OCI-M1 (cell line): ENCODE measurements at regions not wholly inside any gene's neighbourhood (a gene's known extent, or its start where the extent isn't known, plus 50 kb on each side); places are given as distances from the start of the nearest gene placed in this dataset.

Source experiments
- DNase-seq: peaks from one replicate; lab custom pipeline; 2025; lab: John Stamatoyannopoulos, UW

GRCh38 chr2:217688494-217688893, 314.3 kb downstream of the TNS1 start:
- DNase-seq = no peak

- no peak for DNase-seq
These were observed 315.0 kb downstream of the TNS1 start for GRCh38 chr2:217687771-217688170.

DNA sequence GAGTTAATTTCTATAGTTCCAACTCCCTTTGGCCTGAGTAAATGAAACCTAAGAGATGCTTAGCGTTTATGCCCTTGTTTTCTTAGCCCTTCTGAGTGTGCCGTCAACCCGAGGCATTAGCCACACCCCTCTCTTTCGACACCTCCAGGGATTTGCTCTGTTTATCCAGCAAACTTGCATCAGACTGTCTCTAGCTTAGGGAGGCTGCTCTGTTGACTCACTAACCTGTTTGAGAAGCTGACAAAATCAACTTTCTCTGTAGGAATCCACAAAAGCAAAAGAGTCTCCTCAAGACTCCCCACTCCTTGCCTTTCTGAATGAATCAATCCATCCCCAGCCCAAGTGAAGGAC, 317.6 kb downstream of the TNS1 start:
- peak; percentile 50 for DNase-seq

- peak; percentile 1 for DNase-seq
These were observed 318.2 kb downstream of the TNS1 start for GRCh38 chr2:217684431-217685254.

DNA sequence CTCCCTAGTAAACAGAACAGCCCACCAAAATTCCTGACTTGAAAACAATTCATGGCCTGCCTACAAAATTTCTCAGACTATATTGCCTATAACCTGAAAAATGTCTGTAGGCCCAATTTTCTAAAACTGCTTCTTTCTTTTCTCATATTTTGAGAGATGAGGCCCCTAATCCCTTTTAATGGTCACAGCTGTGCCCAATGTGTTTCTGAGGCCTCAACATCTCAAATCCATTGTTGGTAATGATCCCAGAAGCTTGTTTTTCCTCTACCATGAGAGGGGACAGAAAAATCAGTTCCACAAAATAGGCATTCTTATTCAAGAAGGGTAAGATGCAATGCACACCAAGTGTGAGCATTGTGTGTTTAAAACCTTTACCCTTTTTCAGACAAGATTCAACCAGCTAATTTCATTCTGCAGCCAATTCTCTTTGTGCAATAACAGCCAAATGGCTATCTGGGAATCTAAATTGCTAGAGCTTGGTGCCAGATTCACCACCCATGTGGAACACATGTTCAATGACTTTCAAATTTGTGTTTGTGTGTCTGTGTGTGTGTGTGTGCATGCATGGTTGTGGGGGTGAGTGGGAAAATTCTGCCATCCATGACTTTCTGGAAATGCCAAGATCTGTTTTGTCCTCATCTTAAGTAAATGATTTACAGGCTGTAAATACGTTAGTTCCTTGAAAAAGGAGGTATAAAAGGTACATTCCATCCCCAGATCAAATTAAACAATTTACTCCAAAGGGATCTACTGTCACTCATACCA, 319.5 kb downstream of the TNS1 start:
- DNase-seq = no peak

- DNase-seq = no peak
These were observed 321.0 kb downstream of the TNS1 start for GRCh38 chr2:217681791-217682190.

DNA sequence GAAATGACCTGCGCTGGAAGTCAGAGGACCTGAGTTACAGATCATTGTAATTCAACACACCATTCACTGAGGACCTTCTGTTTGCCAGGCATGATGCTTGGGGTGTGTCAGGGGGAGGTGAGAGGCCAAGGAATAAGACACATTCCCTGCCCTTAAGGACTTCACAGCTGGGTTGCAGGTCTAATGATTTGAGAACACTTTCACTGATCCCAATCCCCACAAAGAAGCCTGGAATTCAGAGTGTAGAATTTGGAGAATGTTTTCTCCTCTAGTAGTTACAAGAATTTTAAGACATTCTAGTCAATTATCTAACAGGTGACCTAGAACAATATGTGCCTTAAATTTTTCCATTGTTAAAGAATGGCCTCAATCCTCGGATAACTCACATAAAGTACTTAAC, 322.4 kb downstream of the TNS1 start:
- no peak for DNase-seq

DNA sequence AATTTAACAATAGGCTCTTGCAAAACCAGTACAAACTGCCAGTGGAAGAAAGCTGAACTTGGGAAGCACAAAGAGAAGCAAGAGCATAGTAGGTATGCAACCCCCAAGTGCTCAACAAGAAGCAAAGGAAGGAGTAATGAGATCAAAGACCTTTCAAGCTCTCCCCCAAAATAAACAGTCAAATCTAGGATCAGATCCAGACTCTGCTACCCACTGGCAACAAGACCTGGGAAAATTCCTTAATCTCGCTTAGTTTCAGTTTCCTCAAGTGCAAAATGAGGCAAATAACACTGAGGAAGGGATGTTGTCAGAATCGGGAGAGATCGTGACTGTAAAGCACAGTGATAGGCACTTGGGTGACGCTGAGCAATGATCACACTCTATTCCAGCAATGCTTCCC, 329.2 kb downstream of the TNS1 start:
- no peak for DNase-seq

DNA sequence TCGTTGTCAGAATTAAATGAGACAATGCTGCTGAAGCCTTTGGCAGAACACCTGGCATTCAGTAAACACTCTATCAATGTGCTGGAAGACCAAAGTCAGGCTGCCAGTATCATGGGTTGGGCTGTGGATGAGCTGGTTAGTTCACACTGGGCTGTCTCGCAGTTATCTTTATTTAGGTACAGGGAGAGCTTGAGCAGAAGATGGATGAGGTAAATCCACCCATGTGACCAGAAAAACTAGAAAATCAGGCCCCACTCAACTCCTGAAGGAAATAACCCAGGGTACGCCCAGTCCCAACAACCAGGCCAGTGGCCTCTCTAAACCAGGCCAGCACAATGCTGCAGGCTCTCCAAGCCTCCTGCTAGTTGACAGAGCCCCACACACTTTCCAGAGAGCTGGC, 330.3 kb downstream of the TNS1 start:
- no peak for DNase-seq

DNA sequence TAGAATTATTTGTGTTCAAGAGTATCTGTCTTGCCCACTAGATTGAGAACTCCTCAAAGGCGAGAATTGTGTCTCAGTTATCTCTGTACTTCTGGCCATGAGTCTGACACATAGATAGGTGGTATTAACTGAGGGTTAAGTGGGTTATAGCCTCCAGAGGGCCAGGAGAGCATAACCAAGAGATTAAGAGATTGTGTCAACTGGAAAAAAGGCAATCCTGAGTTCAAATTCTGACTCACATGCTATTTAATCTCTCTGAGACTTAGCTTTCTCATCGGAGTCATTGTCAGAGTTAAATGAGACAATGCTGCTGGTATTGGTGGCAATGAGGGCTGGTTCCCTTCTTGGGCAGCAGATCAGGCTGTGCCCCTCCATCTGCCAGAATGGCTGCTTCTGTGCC, 330.9 kb downstream of the TNS1 start:
- DNase-seq = no peak

DNA sequence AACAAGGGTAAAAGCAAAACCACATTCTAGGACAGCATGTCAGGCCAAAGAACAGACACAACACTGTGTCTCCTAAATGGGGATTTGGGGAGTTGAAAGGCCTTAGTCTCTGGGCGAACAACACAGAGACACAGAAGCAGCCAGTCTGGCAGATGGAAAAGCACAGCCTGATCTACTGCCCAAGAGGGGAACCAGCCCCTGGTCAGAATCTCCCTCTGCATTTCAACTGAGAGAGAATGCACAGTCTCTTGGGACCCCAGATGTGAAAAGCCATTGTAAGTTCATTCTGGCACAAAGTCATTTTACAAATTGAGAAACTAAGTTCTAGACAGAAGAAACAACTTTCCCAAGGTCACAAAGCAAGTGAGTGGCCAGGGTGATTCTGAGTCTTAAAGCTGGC, 331.7 kb downstream of the TNS1 start:
- DNase-seq = no peak

DNA sequence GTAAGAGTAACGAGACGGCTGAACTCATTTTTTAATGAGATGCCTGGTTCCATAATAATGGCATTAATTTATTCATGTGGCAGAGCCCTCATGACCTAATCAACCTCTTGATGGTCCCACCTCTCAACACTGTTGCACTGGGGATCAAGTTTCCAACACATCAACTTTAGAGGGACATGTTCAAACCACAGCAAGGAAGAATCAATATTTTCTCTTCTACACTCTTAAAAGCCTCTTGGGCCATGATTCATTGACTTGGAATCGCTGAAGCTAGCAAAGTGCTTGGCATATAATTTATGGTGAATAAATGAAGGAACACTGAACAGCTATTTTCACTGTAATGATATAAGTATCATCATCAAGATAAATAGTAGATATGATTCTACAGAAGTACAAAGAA, 333.0 kb downstream of the TNS1 start:
- DNase-seq = no peak

DNA sequence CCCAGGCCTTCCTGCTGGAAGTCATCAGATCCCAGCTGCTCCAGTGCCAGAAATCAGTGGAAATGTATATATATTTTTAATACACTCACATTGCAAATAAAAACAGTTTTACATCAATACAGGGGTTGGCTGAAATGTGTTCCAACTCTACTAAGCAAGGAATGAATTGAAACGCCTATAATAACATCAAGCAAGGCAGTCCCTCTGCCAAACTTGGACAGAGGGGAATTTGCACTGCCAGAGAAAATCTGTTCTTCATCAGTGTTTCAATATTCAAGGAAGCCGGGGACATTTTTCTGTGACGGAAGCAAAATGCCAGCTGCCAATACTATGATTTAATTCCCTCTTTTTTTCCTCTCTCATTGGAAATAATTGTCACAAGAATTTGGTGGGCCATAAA, 335.3 kb downstream of the TNS1 start:
- DNase-seq = no peak

DNA sequence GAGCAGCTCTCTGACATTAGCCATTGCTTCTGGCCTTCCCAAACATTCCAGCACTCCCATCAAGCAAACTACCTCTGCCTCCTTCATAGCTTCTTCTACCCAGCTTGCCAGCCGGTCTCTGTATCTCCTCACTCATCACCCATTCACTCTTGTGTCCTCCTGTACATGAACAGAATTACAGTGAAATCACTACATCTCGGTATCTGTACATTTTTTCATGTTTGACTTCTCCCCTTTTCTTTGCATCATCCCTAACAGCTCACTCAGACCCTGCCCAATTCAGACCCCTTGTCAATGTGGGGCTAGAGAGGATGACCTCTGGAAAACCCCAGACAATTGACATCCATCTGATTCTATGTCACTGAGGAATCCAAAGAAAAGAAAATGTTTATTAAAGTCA, 335.8 kb downstream of the TNS1 start:
- DNase-seq = no peak

- no peak for DNase-seq
These were observed 336.5 kb downstream of the TNS1 start for GRCh38 chr2:217666338-217666737.

DNA sequence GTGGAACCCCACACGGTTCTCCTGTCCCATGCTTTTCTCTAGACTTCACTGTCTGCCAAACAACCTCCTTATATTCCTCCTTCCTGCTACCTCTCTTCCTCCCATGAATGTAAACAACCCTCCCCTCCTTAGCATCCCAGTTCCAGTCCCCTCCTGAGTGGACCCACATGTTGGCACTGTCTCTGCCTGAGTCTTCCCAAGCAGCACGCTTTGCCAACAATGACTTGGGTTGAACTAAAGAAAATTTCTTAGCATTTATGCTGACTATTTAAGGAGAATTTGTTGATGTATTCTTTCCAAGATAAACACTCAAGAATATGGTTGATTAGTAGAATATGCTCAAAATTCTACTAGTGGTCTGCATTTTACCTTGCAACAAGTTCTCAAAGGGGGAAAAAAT, 338.0 kb downstream of the TNS1 start:
- DNase-seq = no peak

DNA sequence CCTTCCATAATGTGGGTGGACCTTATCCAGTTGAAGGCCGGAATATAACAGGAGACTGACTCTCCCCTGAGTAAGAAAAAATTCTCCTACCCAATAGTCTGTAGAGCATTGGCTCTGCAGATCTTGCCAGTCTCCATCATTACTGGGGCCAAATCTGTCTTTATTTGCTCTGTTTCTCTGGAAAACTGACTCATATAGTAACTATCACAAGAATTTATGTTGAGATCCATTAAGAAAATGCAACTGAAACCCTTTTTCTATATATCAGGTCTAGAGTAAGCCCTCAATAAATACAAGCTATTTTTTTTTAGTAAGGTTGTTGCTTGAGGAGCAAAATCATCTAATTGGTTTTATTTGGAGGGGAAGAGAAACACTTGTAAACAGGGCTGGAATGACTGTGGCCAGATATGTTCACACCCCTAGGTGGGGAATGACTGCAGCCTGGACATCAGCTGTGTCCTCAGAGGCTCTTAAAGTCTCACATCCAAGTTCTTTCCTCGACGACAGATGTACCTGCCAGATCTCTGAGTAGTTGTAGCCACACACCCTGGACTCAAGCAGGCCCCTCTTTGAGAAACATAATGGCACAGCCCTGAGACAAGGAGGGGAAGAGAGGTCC, 339.7 kb downstream of the TNS1 start:
- no peak for DNase-seq

- no peak for DNase-seq
These were observed 341.4 kb downstream of the TNS1 start for GRCh38 chr2:217661378-217661777.

- no peak for DNase-seq
These were observed 342.4 kb downstream of the TNS1 start for GRCh38 chr2:217660423-217660822.

DNA sequence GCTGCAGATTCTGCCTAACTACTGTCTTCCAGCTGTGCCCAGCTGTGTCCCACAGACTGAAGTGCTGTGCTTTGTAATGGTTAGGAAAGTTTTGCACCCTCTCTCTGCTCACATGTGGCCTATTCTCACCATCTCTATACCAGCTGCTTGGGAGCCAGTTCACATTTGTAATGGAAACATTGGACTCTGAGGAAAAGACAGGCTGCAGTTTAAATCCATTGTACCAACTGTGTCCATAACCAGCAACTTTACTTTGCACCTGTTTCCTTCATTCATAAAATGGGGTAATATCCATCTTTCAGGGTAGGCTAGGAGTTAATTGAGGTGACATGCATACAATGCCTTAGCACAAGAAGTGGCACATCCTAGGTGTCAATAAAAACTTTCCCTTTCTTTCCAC, 344.0 kb downstream of the TNS1 start:
- no peak for DNase-seq

DNA sequence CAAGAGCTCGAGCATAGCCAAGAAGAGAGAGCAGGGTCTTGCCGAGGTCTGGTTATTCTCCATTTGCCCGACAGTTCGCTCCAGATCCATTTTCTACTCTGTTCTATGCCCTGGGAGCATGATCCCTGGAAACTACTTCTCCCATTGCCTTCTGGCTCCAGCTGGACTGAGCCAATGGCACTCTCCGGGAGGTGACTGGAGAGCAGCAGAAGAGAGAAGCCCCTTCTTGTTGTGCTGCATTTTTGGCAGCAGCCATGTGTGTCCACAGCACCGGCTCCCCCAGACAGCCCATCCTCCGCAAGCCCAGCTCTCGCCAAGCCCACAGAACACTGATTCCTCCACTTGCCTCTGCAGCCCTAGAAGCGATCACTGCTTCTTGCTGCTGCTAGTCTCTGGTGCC, 345.5 kb downstream of the TNS1 start:
- no peak for DNase-seq

GRCh38 chr2:217656316-217656715, 346.5 kb downstream of the TNS1 start:
- DNase-seq = no peak

- DNase-seq = no peak
These were observed 347.1 kb downstream of the TNS1 start for GRCh38 chr2:217655651-217656050.
